ENCODE measurements at regions not wholly inside any gene's neighbourhood (a gene's known extent, or its start where the extent isn't known, plus 50 kb on each side); places are given as distances from the start of the nearest gene placed in this dataset.

GRCh38 chr2:12828980-12829379, 112.2 kb downstream of the TRIB2 start:
- H2BK12ac ChIP-seq (ENCODE audit: insufficient read length, low read depth, low read length) = no peak overlapping the region
- no peak overlapping the region for H3K4me2 ChIP-seq (ENCODE audit: insufficient read depth, insufficient read length, low read length)
- Mint-ChIP-seq H3K27me3 (ENCODE audit: low read depth) (no peaks in the 10 kb centered on the region), H3K36me3 (ENCODE audit: insufficient read depth in 1 of 3, low read depth in 3 of 3) (no peaks in the 10 kb centered on the region), H3K9me3 (no peaks in the 10 kb centered on the region), H3K27ac (no peak overlapping the region), H3K4me3 (peak overlapping the region in 1 of 2 experiments; percentile 18; a peak in 1 of 5 replicates), H3K4me1 (peaks cover 23 to 30% of the 10 kb centered on the region in 2 experiments)
- H3K56ac ChIP-seq (ENCODE audit: insufficient read length, low read depth, low read length) = no peak overlapping the region
- H3K4me1 ChIP-seq (ENCODE audit: insufficient read depth, low read length) = no peaks in the 10 kb centered on the region; the same call in 1 of the 2 replicates
- WGBS (ENCODE audit: extremely low coverage, insufficient read length, low lambda C conversion rate) = no CpG with 5 or more reads among the region's 8 CpGs
- H3K14ac ChIP-seq (ENCODE audit: insufficient read depth, low read length) = no peak overlapping the region
- no peaks in the 10 kb centered on the region for H3K79me2 ChIP-seq (ENCODE audit: insufficient read depth, low read length)
- H2BK15ac ChIP-seq (ENCODE audit: low read depth, low read length) = no peak overlapping the region
- no peak overlapping the region for H2AK5ac ChIP-seq (ENCODE audit: insufficient read length, low read length)
- H4K91ac ChIP-seq (ENCODE audit: insufficient read length, low read depth, low read length) = no peak overlapping the region
- H3T11ph ChIP-seq (ENCODE audit: low read length) = no peak overlapping the region
- H2AFZ ChIP-seq (ENCODE audit: low read length) = no peak overlapping the region
- no peak for DNase-seq
- H3K27me3 ChIP-seq (ENCODE audit: insufficient read depth, low read length) = no peaks in the 10 kb centered on the region
- H3K18ac ChIP-seq (ENCODE audit: insufficient read length, low read depth, low read length) = no peak overlapping the region
- no peak overlapping the region for H3K27ac ChIP-seq (ENCODE audit: insufficient read length, low read depth, low read length)
- no peaks in the 10 kb centered on the region for H4K20me1 ChIP-seq (ENCODE audit: control insufficient read depth, insufficient read depth, insufficient read length)
- no peak for TF ChIP-seq CTCF (conservative IDR thresholded peaks at IDR 0.05)
- no peak overlapping the region for H2BK20ac ChIP-seq (ENCODE audit: low read depth, low read length, poor library complexity, severe bottlenecking)
- H3K23me2 ChIP-seq (ENCODE audit: insufficient read length, low read depth, low read length, poor library complexity, severe bottlenecking) = no peaks in the 10 kb centered on the region
- no peak overlapping the region for H2BK120ac ChIP-seq (ENCODE audit: low read depth, low read length, poor library complexity, severe bottlenecking)
- H3K9ac ChIP-seq (ENCODE audit: extremely low read depth, insufficient read length, low read length) = no peak overlapping the region
- no peaks in the 10 kb centered on the region for H3K79me1 ChIP-seq (ENCODE audit: insufficient read depth, low read depth, low read length, poor library complexity, severe bottlenecking)
- H3K4ac ChIP-seq (ENCODE audit: low read depth, low read length) = no peak overlapping the region
- no peaks in the 10 kb centered on the region for H3K9me3 ChIP-seq (ENCODE audit: control insufficient read depth, low read depth, low read length)
- no peak overlapping the region for H3K23ac ChIP-seq (ENCODE audit: insufficient read length, low read depth, low read length)
- no peak overlapping the region for H2BK5ac ChIP-seq (ENCODE audit: insufficient read length, low read length)
- H4K8ac ChIP-seq (replicated peaks; ENCODE audit: insufficient read length, low read depth, low read length) = no peak overlapping the region
- H4K5ac ChIP-seq (ENCODE audit: insufficient read length, low read depth, low read length) = no peak overlapping the region
